ENCODE measurements at regions not wholly inside any gene's neighbourhood (a gene's known extent, or its start where the extent isn't known, plus 50 kb on each side); places are given as distances from the start of the nearest gene placed in this dataset.

DNA sequence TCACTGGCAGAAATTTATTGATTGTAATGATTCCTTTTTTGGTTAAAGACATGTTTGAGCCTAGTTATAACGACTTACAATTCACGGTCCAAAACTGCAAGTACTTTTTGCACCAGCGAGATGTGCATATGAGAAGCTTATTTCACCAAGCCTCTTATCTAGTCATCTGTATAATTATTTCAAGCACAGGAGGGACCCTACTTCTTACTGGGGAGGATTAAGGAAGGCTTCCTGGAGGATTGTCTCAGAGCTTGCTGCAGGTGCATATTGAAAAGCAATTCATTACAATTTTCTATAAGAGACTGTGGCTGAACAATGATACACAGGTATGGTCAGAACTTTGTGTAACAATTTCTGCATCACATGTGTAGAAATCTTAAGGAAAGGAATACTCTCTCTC, 152.9 kb downstream of the CAND1 start:
- no peak overlapping the region for H3K27ac ChIP-seq (ENCODE audit: low read depth, low read length)
- H4K20me1 ChIP-seq (ENCODE audit: insufficient read depth), result no peaks in the 10 kb centered on the region
- H3K4me1 ChIP-seq (ENCODE audit: control insufficient read depth in 1 of 2, insufficient read depth in 2 of 2, low read length in 2 of 2), result no peaks in the 10 kb centered on the region
- ATAC-seq (no peak), DNase-seq (ENCODE audit: low read depth, low spot score) (no peak)
- ChIA-PET RAD21 (ENCODE audit: low non-redundant PET in 1 of 2, low total read pairs in 2 of 2, uncharacterized antibody in 2 of 2, unreplicated experiment in 2 of 2) (no interaction called here), POLR2A (no interaction called here), CTCF (no interaction called here)
- H2AFZ ChIP-seq (ENCODE audit: low read depth, low read length, poor library complexity, severe bottlenecking), result no peak overlapping the region
- no peaks in the 10 kb centered on the region for H3K27me3 ChIP-seq (ENCODE audit: insufficient read depth, low read length)
- no peak overlapping the region for H3K4me3 ChIP-seq (replicated peaks in 1 of 2; ENCODE audit: low read depth in 1 of 2, low read length in 2 of 2)
- intact Hi-C loops (cut with micrococcal nuclease), result no loop called here
- H3K9ac ChIP-seq (ENCODE audit: low read length), result no peak overlapping the region
- H3K79me2 ChIP-seq (ENCODE audit: insufficient read depth, low read length), result no peaks in the 10 kb centered on the region
- H3K9me2 ChIP-seq (ENCODE audit: insufficient read depth), result no peaks in the 10 kb centered on the region
- TF ChIP-seq, protein P1, sequence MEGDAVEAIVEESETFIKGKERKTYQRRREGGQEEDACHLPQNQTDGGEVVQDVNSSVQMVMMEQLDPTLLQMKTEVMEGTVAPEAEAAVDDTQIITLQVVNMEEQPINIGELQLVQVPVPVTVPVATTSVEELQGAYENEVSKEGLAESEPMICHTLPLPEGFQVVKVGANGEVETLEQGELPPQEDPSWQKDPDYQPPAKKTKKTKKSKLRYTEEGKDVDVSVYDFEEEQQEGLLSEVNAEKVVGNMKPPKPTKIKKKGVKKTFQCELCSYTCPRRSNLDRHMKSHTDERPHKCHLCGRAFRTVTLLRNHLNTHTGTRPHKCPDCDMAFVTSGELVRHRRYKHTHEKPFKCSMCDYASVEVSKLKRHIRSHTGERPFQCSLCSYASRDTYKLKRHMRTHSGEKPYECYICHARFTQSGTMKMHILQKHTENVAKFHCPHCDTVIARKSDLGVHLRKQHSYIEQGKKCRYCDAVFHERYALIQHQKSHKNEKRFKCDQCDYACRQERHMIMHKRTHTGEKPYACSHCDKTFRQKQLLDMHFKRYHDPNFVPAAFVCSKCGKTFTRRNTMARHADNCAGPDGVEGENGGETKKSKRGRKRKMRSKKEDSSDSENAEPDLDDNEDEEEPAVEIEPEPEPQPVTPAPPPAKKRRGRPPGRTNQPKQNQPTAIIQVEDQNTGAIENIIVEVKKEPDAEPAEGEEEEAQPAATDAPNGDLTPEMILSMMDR (IDR thresholded peaks at IDR 0.05 in 2 of 3, conservative IDR thresholded peaks at IDR 0.05 in 1 of 3; ENCODE audit: borderline replicate concordance in 1 of 3, insufficient read depth in 1 of 3, low read depth in 2 of 3, low read length in 2 of 3), result no peak
- TF ChIP-seq SRF (IDR thresholded peaks at IDR 0.05; ENCODE audit: low read depth) (no peak), SIN3A (IDR thresholded peaks at IDR 0.05; ENCODE audit: low read depth) (no peak), SP1 (IDR thresholded peaks at IDR 0.05; ENCODE audit: low read depth) (no peak), ELF1 (IDR thresholded peaks at IDR 0.05; ENCODE audit: borderline replicate concordance, low read depth) (no peak), EZH2 (IDR thresholded peaks at IDR 0.05) (no peak), POLR2AphosphoS5 (IDR thresholded peaks at IDR 0.05; ENCODE audit: low read depth, low read length) (no peak), TCF7L2 (IDR thresholded peaks at IDR 0.05; ENCODE audit: borderline replicate concordance, extremely low read depth, insufficient read depth, insufficient read length) (no peak), JUND (IDR thresholded peaks at IDR 0.05) (no peak), ZFX (IDR thresholded peaks at IDR 0.05) (no peak), CBX3 (IDR thresholded peaks at IDR 0.05; ENCODE audit: low read depth) (no peak), EZH2phosphoT487 (IDR thresholded peaks at IDR 0.05; ENCODE audit: borderline replicate concordance) (no peak), POLR2A (IDR thresholded peaks at IDR 0.05; ENCODE audit: borderline replicate concordance, extremely low read depth, insufficient read depth, insufficient read length) (no peak), ZNF274 (IDR thresholded peaks at IDR 0.05; ENCODE audit: low read depth, low read length) (no peak), EGR1 (IDR thresholded peaks at IDR 0.05; ENCODE audit: low read depth) (no peak), YY1 (IDR thresholded peaks at IDR 0.05; ENCODE audit: extremely low read depth, insufficient replicate concordance, low read depth, low read length) (no peak)
- TF ChIP-seq, protein P2, sequence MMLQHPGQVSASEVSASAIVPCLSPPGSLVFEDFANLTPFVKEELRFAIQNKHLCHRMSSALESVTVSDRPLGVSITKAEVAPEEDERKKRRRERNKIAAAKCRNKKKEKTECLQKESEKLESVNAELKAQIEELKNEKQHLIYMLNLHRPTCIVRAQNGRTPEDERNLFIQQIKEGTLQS (IDR thresholded peaks at IDR 0.05), result no peak
- TF ChIP-seq, protein P3, sequence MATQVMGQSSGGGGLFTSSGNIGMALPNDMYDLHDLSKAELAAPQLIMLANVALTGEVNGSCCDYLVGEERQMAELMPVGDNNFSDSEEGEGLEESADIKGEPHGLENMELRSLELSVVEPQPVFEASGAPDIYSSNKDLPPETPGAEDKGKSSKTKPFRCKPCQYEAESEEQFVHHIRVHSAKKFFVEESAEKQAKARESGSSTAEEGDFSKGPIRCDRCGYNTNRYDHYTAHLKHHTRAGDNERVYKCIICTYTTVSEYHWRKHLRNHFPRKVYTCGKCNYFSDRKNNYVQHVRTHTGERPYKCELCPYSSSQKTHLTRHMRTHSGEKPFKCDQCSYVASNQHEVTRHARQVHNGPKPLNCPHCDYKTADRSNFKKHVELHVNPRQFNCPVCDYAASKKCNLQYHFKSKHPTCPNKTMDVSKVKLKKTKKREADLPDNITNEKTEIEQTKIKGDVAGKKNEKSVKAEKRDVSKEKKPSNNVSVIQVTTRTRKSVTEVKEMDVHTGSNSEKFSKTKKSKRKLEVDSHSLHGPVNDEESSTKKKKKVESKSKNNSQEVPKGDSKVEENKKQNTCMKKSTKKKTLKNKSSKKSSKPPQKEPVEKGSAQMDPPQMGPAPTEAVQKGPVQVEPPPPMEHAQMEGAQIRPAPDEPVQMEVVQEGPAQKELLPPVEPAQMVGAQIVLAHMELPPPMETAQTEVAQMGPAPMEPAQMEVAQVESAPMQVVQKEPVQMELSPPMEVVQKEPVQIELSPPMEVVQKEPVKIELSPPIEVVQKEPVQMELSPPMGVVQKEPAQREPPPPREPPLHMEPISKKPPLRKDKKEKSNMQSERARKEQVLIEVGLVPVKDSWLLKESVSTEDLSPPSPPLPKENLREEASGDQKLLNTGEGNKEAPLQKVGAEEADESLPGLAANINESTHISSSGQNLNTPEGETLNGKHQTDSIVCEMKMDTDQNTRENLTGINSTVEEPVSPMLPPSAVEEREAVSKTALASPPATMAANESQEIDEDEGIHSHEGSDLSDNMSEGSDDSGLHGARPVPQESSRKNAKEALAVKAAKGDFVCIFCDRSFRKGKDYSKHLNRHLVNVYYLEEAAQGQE (IDR thresholded peaks at IDR 0.05; ENCODE audit: low read depth), result no peak
- TF ChIP-seq, protein P4, sequence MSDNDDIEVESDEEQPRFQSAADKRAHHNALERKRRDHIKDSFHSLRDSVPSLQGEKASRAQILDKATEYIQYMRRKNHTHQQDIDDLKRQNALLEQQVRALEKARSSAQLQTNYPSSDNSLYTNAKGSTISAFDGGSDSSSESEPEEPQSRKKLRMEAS (IDR thresholded peaks at IDR 0.05), result no peak
- no peaks in the 10 kb centered on the region for H3K9me3 ChIP-seq (ENCODE audit: control insufficient read depth in 1 of 2, insufficient read depth in 1 of 2, low read depth in 1 of 2, low read length in 2 of 2)
- BruUV-seq (replicated peaks), result no TSS peak
- H3K4me2 ChIP-seq (ENCODE audit: low read length), result no peak overlapping the region
- H3K36me3 ChIP-seq (ENCODE audit: control insufficient read depth in 1 of 2, insufficient read depth in 2 of 2, low read length in 2 of 2), result no peaks in the 10 kb centered on the region
